ACHN (cell line): ENCODE measurements at regions not wholly inside any gene's neighbourhood (a gene's known extent, or its start where the extent isn't known, plus 50 kb on each side); places are given as distances from the start of the nearest gene placed in this dataset.

Experiments
- DNase-seq: peaks from one replicate; pipeline ENCODE4 v3.0.0-alpha.2; 2015
- in situ Hi-C: cut with HindIII; loops from 2 replicates; pipeline ENCODE4 v1.10.0; 2017; ENCODE audit warnings: low sequenced_read_pairs, low pct_ligation_motif_present, low pct_unique_long_range_greater_than_20kb

- no peak for DNase-seq
- in situ Hi-C loops = no loop called here
Measured at GRCh38 chr13:64924401-64924800, 2305.7 kb downstream of the PCDH9 start.

GRCh38 chr13:64917566-64917965 lies 2312.6 kb downstream of the PCDH9 start:
- no peak for DNase-seq
- in situ Hi-C loops = no loop called here

GRCh38 chr13:64912141-64912540 lies 2318.0 kb downstream of the PCDH9 start:
- DNase-seq = peak; percentile 16

GRCh38 chr13:64910096-64910495 lies 2320.0 kb downstream of the PCDH9 start:
- in situ Hi-C loops = no loop called here
- no peak for DNase-seq

More at GRCh38 chr13:64912141-64912540, 2318.0 kb downstream of the PCDH9 start:
- in situ Hi-C loops = no loop called here

GRCh38 chr13:64909184-64909583 lies 2321.0 kb downstream of the PCDH9 start:
- no peak for DNase-seq
- in situ Hi-C loops = no loop called here

GRCh38 chr13:64900039-64900438 lies 2330.1 kb downstream of the PCDH9 start:
- no peak for DNase-seq
- in situ Hi-C loops = no loop called here

- no peak for DNase-seq
- in situ Hi-C loops = no loop called here
Measured at GRCh38 chr13:64884976-64885375, 2345.2 kb downstream of the PCDH9 start.

GRCh38 chr13:64877176-64877575 lies 2353.0 kb downstream of the PCDH9 start:
- in situ Hi-C loops = no loop called here

GRCh38 chr13:64871742-64872141 lies 2358.4 kb downstream of the PCDH9 start:
- in situ Hi-C loops = no loop called here
- no peak for DNase-seq

More at GRCh38 chr13:64877176-64877575, 2353.0 kb downstream of the PCDH9 start:
- DNase-seq = no peak

GRCh38 chr13:64869539-64869938 lies 2360.6 kb downstream of the PCDH9 start:
- in situ Hi-C loops = no loop called here
- DNase-seq = no peak

- DNase-seq = no peak
- in situ Hi-C loops = no loop called here
Measured at GRCh38 chr13:64867856-64868255, 2362.3 kb downstream of the PCDH9 start.

GRCh38 chr13:64866331-64866730 lies 2363.8 kb downstream of the PCDH9 start:
- no peak for DNase-seq
- in situ Hi-C loops = no loop called here

- no peak for DNase-seq
- in situ Hi-C loops = no loop called here
Measured at GRCh38 chr13:64855506-64855905, 2374.6 kb downstream of the PCDH9 start.

GRCh38 chr13:64850017-64850416 lies 2380.1 kb downstream of the PCDH9 start:
- in situ Hi-C loops = no loop called here
- no peak for DNase-seq

- in situ Hi-C loops = no loop called here
- no peak for DNase-seq
Measured at GRCh38 chr13:64849196-64849595, 2380.9 kb downstream of the PCDH9 start.

GRCh38 chr13:64847767-64848166 lies 2382.4 kb downstream of the PCDH9 start:
- in situ Hi-C loops = no loop called here
- no peak for DNase-seq

GRCh38 chr13:64845110-64845509 lies 2385.0 kb downstream of the PCDH9 start:
- DNase-seq = no peak
- in situ Hi-C loops = no loop called here

- in situ Hi-C loops = no loop called here
- DNase-seq = no peak
Measured at GRCh38 chr13:64819081-64819480, 2411.1 kb downstream of the PCDH9 start.

GRCh38 chr13:64817691-64818090 lies 2412.4 kb downstream of the PCDH9 start:
- in situ Hi-C loops = no loop called here
- no peak for DNase-seq

GRCh38 chr13:64810750-64811149 lies 2419.4 kb downstream of the PCDH9 start:
- in situ Hi-C loops = no loop called here

GRCh38 chr13:64808704-64809103 lies 2421.4 kb downstream of the PCDH9 start:
- in situ Hi-C loops = no loop called here

More at GRCh38 chr13:64810750-64811149, 2419.4 kb downstream of the PCDH9 start:
- no peak for DNase-seq

More at GRCh38 chr13:64808704-64809103, 2421.4 kb downstream of the PCDH9 start:
- DNase-seq = no peak
